Testis (tissue), 2 donors: ENCODE measurements at regions not wholly inside any gene's neighbourhood (a gene's known extent, or its start where the extent isn't known, plus 50 kb on each side); places are given as distances from the start of the nearest gene placed in this dataset.

ENCODE experiments used
- DNase-seq: peaks from one replicate; pipeline ENCODE4 v3.0.0-alpha.2; 2019
- H3K27ac ChIP-seq, 2 donors: fragments of 200-600 bp; sonication (generic); one replicate each; pipeline ENCODE4 v1.5.1; 2019
- H3K27me3 ChIP-seq: fragments of 200-600 bp; sonication (generic); one replicate; pipeline ENCODE4 v1.5.1; 2019
- H3K36me3 ChIP-seq: fragments of 200-600 bp; sonication (generic); one replicate; pipeline ENCODE4 v1.5.1; 2017; ENCODE audit warnings: low read depth; ENCODE audit errors: missing control alignments
- H3K4me1 ChIP-seq: fragments of 200-600 bp; sonication (generic); one replicate; pipeline ENCODE4 v1.5.1; 2019
- H3K4me3 ChIP-seq, 2 donors: fragments of 200-600 bp; sonication (generic); one replicate each; pipeline ENCODE4 v1.5.1; 2017 to 2019
- H3K9me3 ChIP-seq: fragments of 200-600 bp; sonication (generic); one replicate; pipeline ENCODE4 v1.5.1; 2017
- CTCF ChIP-seq, 3 experiments: fragments of 450-650 bp in 2 of 3; fragments of 200-600 bp in 1 of 3; sonication (generic) in 1 of 3; IDR thresholded peaks; one replicate each; pipeline ENCODE4 v1.5.1; 2016 to 2019; ENCODE audit warnings: antibody characterized with exemption in 3 of 3, mild to moderate bottlenecking in 2 of 3, moderate library complexity in 1 of 3
- POLR2A ChIP-seq: fragments of 450-650 bp; IDR thresholded peaks from one replicate; pipeline ENCODE4 v1.6.1; 2017; ENCODE audit warnings: antibody characterized with exemption, mild to moderate bottlenecking, moderate library complexity
- WGBS, 2 donors: methylation state at CpG; one replicate each; pipeline ENCODE4 v1.1.5; 2018; 5-methylcytosine and 5-hydroxymethylcytosine counted together
- intact Hi-C: fragments of 100-400 bp; cut with DNase I; formaldehyde crosslinking; loops from one replicate; pipeline ENCODE4 v1.15.1; 2023; ENCODE audit warnings: low total_unique reads

- intact Hi-C loops: no loop called here
- TF ChIP-seq CTCF (IDR thresholded peaks at IDR 0.05) (no peak), POLR2A (no peak)
- no peaks in the 10 kb centered on the region for H3K9me3 ChIP-seq
- H3K36me3 ChIP-seq: no peaks in the 10 kb centered on the region
- no peak overlapping the region for H3K27ac ChIP-seq
- no peak overlapping the region for H3K4me3 ChIP-seq
- no peaks in the 10 kb centered on the region for H3K27me3 ChIP-seq
- no peak for DNase-seq
- H3K4me1 ChIP-seq: no peaks in the 10 kb centered on the region
Measured at GRCh38 chrX:45745479-45745878, 544.8 kb upstream of the DIPK2B start.

GRCh38 chrX:45743906-45744625 is 543.4 kb upstream of the DIPK2B start:
- no peak overlapping the region for H3K27ac ChIP-seq
- H3K4me3 ChIP-seq: no peak overlapping the region
- no peaks in the 10 kb centered on the region for H3K27me3 ChIP-seq
- 92 to 100% methylated on average over 3 to 6 of the region's 6 CpGs for WGBS, 2 donors
- TF ChIP-seq CTCF (IDR thresholded peaks at IDR 0.05) (no peak), POLR2A (no peak)
- intact Hi-C loops: no loop called here
- DNase-seq: no peak
- H3K36me3 ChIP-seq: no peaks in the 10 kb centered on the region
- no peaks in the 10 kb centered on the region for H3K9me3 ChIP-seq
- no peaks in the 10 kb centered on the region for H3K4me1 ChIP-seq

GRCh38 chrX:45743081-45743533 is 542.4 kb upstream of the DIPK2B start:
- Histone ChIP-seq H3K27me3 (no peaks in the 10 kb centered on the region), H3K36me3 (no peaks in the 10 kb centered on the region), H3K9me3 (no peaks in the 10 kb centered on the region), H3K27ac (no peak overlapping the region), H3K4me1 (no peaks in the 10 kb centered on the region), H3K4me3 (no peak overlapping the region)
- no peak for DNase-seq
- 90% methylated on average over 4 of the region's 5 CpGs; no CpG with 5 or more reads in 1 of the 2 donors for WGBS, 2 donors
- intact Hi-C loops: no loop called here
- TF ChIP-seq CTCF (IDR thresholded peaks at IDR 0.05) (no peak), POLR2A (no peak)

- no peak for DNase-seq
- Histone ChIP-seq H3K27me3 (no peaks in the 10 kb centered on the region), H3K4me3 (no peak overlapping the region), H3K27ac (no peak overlapping the region), H3K9me3 (no peaks in the 10 kb centered on the region), H3K36me3 (no peaks in the 10 kb centered on the region), H3K4me1 (no peaks in the 10 kb centered on the region)
- 53 to 62% methylated on average over 3 of the region's 3 CpGs for WGBS, 2 donors
- intact Hi-C loops: no loop called here
- TF ChIP-seq CTCF (IDR thresholded peaks at IDR 0.05): no peak
- no peak for TF ChIP-seq POLR2A
Measured at GRCh38 chrX:45740291-45740690, 539.6 kb upstream of the DIPK2B start.

- Histone ChIP-seq H3K27me3 (no peaks in the 10 kb centered on the region), H3K36me3 (no peaks in the 10 kb centered on the region), H3K9me3 (no peaks in the 10 kb centered on the region), H3K4me1 (no peaks in the 10 kb centered on the region), H3K4me3 (no peak overlapping the region), H3K27ac (no peak overlapping the region)
- 42 to 68% methylated on average over 1 of the region's 1 CpG for WGBS, 2 donors
- intact Hi-C loops: no loop called here
- TF ChIP-seq CTCF (IDR thresholded peaks at IDR 0.05) (no peak), POLR2A (no peak)
- DNase-seq: no peak
Measured at GRCh38 chrX:45735571-45735970, 534.9 kb upstream of the DIPK2B start.
